Nephron (organoid): ENCODE measurements at regions not wholly inside any gene's neighbourhood (a gene's known extent, or its start where the extent isn't known, plus 50 kb on each side); places are given as distances from the start of the nearest gene placed in this dataset.

Experiments used
- H3K27ac Mint-ChIP-seq, 3 experiments: 2 replicates each; pipeline ENCODE4 v1.8.0; 2020; ENCODE audit warnings: mixed read lengths in 3 of 3, mild to moderate bottlenecking in 2 of 3, moderate library complexity in 1 of 3
- H3K27me3 Mint-ChIP-seq: 2 replicates; pipeline ENCODE4 v1.8.0; 2021; ENCODE audit warnings: low read depth, mild to moderate bottlenecking, moderate library complexity, mixed read lengths
- H3K36me3 Mint-ChIP-seq: 2 replicates; pipeline ENCODE4 v1.8.0; 2020; ENCODE audit warnings: low read depth, mixed read lengths
- H3K4me1 Mint-ChIP-seq: 2 replicates; pipeline ENCODE4 v1.8.0; 2020; ENCODE audit warnings: mixed read lengths
- H3K4me3 Mint-ChIP-seq, 3 experiments: 2 replicates each; pipeline ENCODE4 v1.8.0; 2020; ENCODE audit warnings: mild to moderate bottlenecking in 3 of 3, mixed read lengths in 3 of 3, moderate library complexity in 2 of 3
- H3K9me3 Mint-ChIP-seq: 2 replicates; pipeline ENCODE4 v1.8.0; 2020; ENCODE audit warnings: mixed read lengths
- CTCF ChIP-seq, 3 experiments: fragments of 200-600 bp; sonication (generic); IDR thresholded peaks; one replicate each; pipeline ENCODE4 v1.5.0; 2021; ENCODE audit warnings: antibody characterized with exemption in 3 of 3; ENCODE audit not compliant: unreplicated experiment in 3 of 3

GRCh38 chr10:8800426-8800825 is 745.9 kb downstream of the GATA3 start:
- H3K27me3 Mint-ChIP-seq = peaks cover 2% of the 10 kb centered on the region
- no peak overlapping the region for H3K27ac Mint-ChIP-seq
- no peaks in the 10 kb centered on the region for H3K4me1 Mint-ChIP-seq
- peaks cover 6% of the 10 kb centered on the region for H3K9me3 Mint-ChIP-seq
- no peak for TF ChIP-seq CTCF (IDR thresholded peaks at IDR 0.05; ENCODE audit: unreplicated experiment in 3 of 3)
- H3K36me3 Mint-ChIP-seq = no peaks in the 10 kb centered on the region
- H3K4me3 Mint-ChIP-seq = no peak overlapping the region

DNA sequence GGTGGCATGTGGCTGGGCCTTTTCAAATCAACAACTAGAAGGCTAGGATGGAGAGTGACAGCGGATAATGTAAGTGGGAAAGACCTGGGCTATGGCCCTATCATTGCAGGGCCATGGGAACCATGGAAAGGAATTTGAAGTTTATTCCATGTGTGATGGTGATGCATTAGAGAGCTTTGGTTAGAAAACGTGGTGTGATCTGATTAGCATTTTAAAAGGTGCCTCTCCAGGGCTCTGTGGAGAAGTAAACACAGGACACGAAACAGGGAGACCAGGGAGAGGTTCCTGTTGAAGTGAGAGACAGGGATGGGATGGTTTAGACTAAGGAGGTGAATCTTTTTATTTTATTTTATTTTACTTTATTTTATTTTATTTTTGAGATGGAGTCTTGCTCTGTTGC is 749.5 kb downstream of the GATA3 start:
- Mint-ChIP-seq H3K4me1 (no peaks in the 10 kb centered on the region), H3K27ac (no peak overlapping the region), H3K4me3 (no peak overlapping the region), H3K36me3 (peaks cover 3% of the 10 kb centered on the region), H3K27me3 (peaks cover 5% of the 10 kb centered on the region), H3K9me3 (peaks cover 16% of the 10 kb centered on the region)
- TF ChIP-seq CTCF (IDR thresholded peaks at IDR 0.05; ENCODE audit: unreplicated experiment in 3 of 3) = no peak

- H3K27me3 Mint-ChIP-seq = peaks cover 4% of the 10 kb centered on the region
- peaks cover 22% of the 10 kb centered on the region for H3K9me3 Mint-ChIP-seq
- H3K4me3 Mint-ChIP-seq = no peak overlapping the region
- H3K36me3 Mint-ChIP-seq = peaks cover 3% of the 10 kb centered on the region
- no peaks in the 10 kb centered on the region for H3K4me1 Mint-ChIP-seq
- H3K27ac Mint-ChIP-seq = no peak overlapping the region
- TF ChIP-seq CTCF (IDR thresholded peaks at IDR 0.05; ENCODE audit: unreplicated experiment in 3 of 3) = no peak
Observed at GRCh38 chr10:8810677-8811076, 756.2 kb downstream of the GATA3 start.

GRCh38 chr10:8811201-8811600 is 756.7 kb downstream of the GATA3 start:
- H3K9me3 Mint-ChIP-seq = peaks cover 19% of the 10 kb centered on the region
- H3K4me3 Mint-ChIP-seq = no peak overlapping the region
- peaks cover 4% of the 10 kb centered on the region for H3K27me3 Mint-ChIP-seq
- no peak overlapping the region for H3K27ac Mint-ChIP-seq
- no peaks in the 10 kb centered on the region for H3K4me1 Mint-ChIP-seq
- TF ChIP-seq CTCF (IDR thresholded peaks at IDR 0.05; ENCODE audit: unreplicated experiment in 3 of 3) = no peak
- peaks cover 3% of the 10 kb centered on the region for H3K36me3 Mint-ChIP-seq

- no peak for TF ChIP-seq CTCF (IDR thresholded peaks at IDR 0.05; ENCODE audit: unreplicated experiment in 3 of 3)
- Mint-ChIP-seq H3K36me3 (no peaks in the 10 kb centered on the region), H3K9me3 (peaks cover 4% of the 10 kb centered on the region), H3K27me3 (peaks cover 15% of the 10 kb centered on the region), H3K27ac (no peak overlapping the region), H3K4me1 (no peaks in the 10 kb centered on the region), H3K4me3 (no peak overlapping the region)
Observed at GRCh38 chr10:8815969-8816368, 761.5 kb downstream of the GATA3 start.

DNA sequence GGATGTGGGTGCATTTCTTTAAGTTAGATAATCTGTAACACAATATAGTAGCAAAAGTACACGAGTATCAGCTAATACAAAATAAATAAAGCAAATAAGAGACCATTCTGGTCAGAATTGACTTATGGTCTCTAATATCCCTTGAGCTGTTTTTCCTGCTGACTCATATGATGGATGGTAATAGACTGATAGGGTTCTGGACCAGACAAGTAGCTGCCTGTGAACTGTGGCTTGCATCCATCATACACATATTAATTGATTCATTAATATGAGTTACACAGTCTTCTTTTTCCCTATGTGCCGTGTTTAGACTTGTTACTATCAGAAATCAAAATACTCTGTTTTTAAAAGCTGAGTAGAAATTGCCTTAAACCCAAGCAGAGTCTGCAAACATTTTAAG is 762.8 kb downstream of the GATA3 start:
- H3K9me3 Mint-ChIP-seq = peaks cover 2% of the 10 kb centered on the region
- peaks cover 15% of the 10 kb centered on the region for H3K27me3 Mint-ChIP-seq
- H3K4me1 Mint-ChIP-seq = no peaks in the 10 kb centered on the region
- no peak for TF ChIP-seq CTCF (IDR thresholded peaks at IDR 0.05; ENCODE audit: unreplicated experiment in 3 of 3)
- no peak overlapping the region for H3K27ac Mint-ChIP-seq
- H3K36me3 Mint-ChIP-seq = no peaks in the 10 kb centered on the region
- no peak overlapping the region for H3K4me3 Mint-ChIP-seq
